Suppressor macrophage treated with lipopolysaccharide for 1 hour (primary cell): ENCODE measurements at regions not wholly inside any gene's neighbourhood (a gene's known extent, or its start where the extent isn't known, plus 50 kb on each side); places are given as distances from the start of the nearest gene placed in this dataset.
"Not testable (repeated sequence)": the region's sequence is repeated elsewhere in the genome, so short reads cannot be mapped to it uniquely, and the experiment has no call there.

Experiments
- DNase-seq, 3 donors: peaks; one replicate each; pipeline ENCODE4 v3.0.0-alpha.2; 2020 to 2022

DNA sequence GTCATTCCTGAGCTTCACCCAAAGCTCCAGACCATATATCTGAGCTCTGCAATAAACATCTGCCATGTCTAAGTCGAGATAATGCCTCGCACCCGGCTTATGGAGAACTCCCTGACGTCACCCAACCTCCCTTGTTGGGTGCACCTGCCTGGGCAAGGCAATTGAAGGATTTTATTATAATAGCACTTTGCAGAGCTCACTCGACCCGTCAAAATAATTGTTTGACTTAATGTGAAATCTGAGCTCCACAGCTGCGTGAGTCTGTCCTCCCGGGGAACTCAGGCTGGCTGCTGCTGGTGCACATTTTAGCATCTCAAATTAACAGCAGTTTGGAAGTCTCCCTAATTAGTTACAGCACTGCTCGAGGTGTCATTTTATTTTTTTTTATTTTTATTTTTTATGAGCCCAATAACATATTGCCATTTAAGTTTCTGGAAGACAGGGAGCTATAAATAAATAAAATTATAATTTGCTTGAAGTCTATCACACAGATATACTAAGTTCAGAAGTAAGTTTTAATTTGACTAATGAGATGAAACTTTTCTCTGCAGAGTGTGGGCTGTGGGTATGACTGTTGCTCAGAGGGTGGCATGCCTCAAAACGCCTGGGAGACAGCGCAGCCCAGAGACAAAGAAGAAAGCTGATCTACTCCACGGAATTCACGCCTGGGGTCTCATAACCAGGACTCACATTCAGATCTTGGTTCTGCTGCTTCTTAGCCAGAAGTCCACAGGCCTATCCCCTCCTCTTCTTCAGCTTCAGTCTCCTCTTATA lies 401.4 kb upstream of the C16orf82 start:
- no peak for DNase-seq

GRCh38 chr16:26666486-26666885 lies 400.2 kb upstream of the C16orf82 start:
- DNase-seq = no peak

DNA sequence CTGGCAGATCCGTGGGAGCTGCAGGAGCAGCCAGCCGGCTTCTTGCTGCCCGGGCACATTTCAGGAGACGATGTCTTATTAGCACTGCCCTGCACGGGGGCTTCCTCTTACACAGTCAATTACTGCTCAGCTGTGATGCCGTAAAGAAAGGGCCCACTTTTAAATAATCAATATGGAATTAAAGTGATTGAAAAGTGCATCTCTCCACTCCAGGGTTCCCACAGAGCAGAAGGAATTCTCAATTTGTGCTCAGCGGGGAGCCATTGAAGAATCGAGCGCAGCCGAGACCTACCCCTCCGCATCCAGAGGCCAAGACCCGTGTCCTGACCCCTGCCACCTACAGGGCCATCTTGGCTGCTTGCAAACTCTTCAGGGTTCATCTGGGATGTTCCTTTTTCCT lies 399.4 kb upstream of the C16orf82 start:
- DNase-seq = no peak

DNA sequence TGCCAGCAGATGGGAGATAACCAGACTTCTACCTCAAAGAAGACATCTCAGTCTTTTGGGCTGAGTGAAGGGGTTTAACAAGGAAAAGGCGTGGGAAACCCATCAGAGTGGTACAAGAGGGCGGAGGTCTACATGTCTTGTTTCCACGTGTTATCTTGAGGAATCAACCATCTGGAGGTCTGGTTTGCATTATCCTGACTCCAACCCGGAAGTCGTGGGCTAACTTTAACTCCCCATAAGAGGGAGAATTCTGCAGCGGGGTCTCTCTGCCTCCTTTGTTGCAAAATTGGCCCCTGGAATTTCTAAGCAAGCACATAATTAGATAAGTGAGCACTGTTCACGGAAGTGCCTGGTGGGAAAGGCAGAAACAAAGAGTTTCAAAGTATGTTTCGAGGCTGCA lies 398.7 kb upstream of the C16orf82 start:
- DNase-seq = no peak

DNA sequence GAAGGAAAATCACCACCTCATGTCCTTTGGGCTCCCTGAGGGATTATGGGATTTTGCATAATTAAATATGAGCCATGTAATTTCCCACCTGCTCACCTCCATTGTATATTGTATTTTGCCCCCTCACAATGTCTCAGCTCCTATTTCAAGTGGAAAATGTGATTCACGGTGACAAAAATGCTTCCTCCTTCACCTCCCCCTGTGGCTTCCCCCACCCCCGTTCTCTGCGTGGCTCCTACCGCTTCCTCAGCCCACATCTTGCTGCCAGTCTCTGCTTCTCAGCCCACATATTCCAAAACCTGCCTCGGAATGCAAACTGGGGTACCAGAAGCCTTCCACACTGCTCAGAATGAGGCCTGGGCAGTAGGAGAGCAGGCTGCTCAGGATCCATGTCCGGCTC lies 394.5 kb upstream of the C16orf82 start:
- DNase-seq = peak in 1 of 3 donors; percentile 26

- DNase-seq = no peak
Measured at GRCh38 chr16:26673011-26673410, 393.7 kb upstream of the C16orf82 start.

DNA sequence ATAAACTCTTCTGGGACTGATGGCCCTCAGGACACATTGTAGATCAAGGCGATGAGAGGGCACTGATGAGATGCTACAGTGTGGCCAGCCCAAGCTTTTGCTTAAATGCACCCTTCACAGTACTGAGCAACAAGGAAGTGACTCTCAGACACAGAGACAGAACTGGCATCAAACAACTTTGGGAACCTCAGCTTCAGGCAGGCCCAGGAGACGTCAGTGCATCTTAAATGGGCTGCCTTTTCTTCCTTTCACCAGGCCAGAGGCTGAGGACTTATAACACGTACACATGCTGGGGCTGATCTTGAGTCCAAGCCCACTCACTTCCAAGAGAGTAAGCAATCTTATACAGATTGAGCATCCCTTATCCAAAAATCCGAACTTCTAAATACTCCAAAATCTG lies 386.1 kb upstream of the C16orf82 start:
- DNase-seq = no peak

GRCh38 chr16:26688105-26688504 lies 378.6 kb upstream of the C16orf82 start:
- DNase-seq = no peak

DNA sequence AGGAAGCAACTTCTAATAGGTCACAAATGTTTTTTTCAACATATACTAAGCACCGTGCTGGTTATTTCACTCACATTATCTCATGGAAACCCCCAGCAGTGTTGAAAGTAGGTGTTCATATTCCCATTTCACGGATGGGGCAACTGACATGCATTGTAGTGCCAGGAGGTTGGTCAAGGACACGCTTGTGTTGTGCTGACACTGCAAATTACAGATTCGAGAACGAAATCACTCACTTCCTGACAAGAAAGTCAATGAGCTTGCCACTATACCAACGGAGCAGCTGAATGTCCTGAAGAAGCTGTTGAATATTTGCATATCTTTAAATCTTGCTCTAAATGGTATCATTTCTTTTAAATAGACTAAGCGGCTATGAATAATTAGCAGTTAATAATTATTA lies 378.0 kb upstream of the C16orf82 start:
- no peak for DNase-seq

DNA sequence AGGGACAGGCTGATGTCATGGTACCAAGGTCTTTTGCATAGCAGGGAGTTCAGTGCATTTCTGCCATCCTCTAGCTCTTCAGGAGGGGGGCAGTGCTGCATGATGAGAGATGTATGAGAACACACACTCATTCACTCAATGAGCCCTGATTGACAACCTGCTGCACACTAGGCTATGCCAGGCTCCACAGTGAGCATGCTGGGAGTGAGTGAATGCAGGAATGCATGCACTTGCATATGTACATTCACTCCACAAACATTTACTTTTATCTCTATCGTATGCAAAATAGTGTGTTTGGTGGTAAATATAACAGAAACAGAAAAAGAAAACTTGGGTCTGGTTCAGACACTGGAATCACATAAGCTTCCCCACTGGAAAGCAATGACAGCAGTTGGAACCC lies 374.1 kb upstream of the C16orf82 start:
- DNase-seq = no peak

GRCh38 chr16:26697807-26698206 lies 368.9 kb upstream of the C16orf82 start:
- no peak for DNase-seq

DNA sequence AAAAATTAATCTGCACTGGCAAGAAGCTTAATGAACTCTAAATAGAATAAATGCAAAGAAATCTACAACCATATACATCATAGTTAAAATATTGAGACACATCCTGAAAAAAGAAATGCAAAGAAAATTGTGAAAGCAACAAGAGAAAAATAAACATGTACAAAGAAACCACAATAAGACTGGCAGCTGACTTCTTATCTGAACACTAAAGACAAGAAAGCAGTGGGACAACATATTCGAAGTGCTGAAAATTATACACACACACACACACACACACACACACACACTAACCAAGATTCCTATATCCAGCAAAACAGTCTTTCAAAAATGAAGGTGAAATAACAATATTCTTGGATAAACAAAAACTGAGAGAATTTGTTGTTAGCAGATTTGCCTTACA lies 366.5 kb upstream of the C16orf82 start:
- no peak for DNase-seq

DNA sequence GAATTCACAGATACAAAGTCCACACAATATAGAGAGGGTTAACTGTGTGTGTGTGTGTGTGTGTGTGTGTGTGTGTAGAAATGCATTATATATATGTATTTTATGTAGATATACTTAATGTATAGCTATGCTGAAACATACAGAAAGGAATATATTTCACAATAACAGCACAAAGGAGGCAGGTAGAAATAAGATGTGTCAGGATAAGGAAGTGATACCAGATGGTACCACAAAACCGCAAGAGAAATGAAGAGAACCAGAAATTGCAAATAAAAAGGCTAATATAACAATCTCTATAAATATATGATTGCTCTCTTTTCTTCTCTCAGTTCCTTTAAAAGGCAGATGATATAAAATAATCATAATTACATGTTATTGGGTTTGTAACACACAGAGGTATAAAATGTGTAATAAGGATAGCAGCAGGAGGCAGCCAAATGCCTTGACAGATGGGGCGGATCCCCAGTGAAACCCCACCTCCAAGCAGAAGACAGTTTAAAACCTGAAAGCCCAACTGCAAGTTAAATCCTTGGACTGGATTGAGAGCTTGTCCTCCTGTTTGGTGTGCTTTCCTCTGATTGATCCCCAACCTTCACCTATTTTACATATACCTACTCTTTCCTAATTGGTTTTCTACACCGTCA lies 365.4 kb upstream of the C16orf82 start:
- no peak for DNase-seq

- peak in 1 of 3 donors; percentile 6 for DNase-seq
Measured at GRCh38 chr16:26705346-26705745, 361.4 kb upstream of the C16orf82 start.

DNA sequence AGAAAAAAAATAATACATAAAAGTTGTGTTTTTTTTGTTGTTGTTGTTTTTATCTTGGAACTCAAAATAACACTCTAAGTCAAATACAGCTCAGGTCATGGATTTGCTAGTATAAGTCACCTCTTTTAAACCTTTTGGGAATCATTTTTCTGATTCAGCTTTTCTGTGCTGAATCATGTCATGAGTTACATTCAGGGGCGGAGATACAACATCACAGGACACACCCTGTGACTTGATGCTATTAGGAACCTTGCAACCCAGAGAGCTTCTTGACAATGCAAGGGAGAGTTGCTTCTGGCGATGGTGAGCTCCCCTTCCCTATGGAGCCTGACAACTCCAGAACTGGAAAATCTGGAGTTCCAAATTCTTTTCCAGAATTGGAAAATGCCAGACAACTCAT lies 358.3 kb upstream of the C16orf82 start:
- DNase-seq = no peak

GRCh38 chr16:26709175-26709574 lies 357.6 kb upstream of the C16orf82 start:
- DNase-seq = no peak

DNA sequence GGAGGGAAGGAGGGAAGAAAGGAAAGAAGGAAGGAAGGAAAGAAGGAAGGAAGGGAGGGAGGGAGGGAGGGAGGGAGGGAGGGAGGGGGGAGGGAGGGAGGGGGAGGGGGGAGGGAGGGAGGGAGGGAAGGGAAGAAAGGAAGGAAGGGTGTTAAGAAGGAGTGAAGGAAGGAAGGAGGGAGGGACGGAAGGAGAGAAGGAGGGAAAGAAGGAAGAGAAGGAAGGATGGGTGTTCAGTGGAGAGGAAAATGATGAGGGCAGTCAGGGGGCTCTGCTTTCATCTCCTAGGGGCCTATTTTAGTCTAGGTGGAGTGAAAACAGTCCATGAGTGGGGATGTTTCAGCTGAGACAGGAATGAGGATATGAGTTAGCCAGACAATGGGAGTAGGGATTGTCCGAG lies 357.0 kb upstream of the C16orf82 start:
- DNase-seq = no peak

DNA sequence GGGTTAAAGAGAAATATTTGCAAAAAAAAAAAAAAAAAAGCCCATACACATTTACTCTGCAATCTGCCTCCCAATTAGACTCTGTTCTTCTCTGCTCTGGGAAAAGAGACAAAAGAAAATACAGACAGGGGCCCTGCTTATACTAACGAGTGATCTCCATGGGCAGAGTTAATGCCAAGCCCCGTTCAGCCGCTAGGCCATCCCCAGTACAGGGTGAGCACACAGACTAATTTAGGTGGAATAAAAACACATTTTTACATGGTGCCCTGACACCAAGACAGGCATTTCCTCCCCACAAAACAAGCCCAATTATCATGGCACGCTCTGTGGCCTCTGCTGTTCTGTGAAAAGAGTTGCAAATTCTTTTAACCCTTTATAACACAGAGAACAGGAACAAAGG lies 356.3 kb upstream of the C16orf82 start:
- DNase-seq = no peak

DNA sequence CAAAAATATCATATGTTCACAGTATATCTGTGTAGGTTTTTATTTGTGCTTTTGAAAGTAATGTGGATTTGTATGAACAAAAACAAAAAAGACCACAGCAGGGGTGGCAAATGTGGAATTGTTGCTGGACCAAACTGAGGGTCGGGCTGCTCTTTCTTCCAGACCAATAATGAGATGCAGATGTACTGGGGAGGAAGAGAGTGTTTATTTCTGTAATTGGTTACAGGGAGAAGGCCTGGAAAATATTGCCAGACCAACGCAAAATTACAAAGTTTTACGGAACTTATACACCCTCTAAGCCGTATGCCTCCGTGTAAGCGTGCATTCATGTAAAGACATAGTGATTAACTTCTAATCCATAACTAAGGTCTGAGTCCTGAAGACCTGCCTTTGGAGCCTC lies 353.9 kb upstream of the C16orf82 start:
- DNase-seq = no peak

DNA sequence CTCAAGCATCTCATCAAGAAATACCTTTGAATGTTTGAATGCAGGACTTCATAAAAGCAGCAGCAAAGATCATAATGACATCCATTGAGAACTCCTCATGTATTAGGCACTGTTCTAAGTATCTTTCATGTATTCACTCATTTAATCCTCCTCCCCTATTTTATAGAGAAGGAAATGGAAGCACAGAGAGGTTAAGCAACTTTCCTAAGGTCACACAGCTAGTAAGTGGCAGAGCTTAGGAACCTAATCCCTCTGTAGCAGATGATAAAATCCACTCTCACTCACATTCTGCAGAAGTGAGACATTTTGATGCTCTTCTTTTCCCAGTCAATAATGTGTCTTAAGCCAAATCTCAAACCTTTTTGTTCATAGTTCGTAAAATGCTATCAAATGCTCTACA lies 350.8 kb upstream of the C16orf82 start:
- DNase-seq = no peak

DNA sequence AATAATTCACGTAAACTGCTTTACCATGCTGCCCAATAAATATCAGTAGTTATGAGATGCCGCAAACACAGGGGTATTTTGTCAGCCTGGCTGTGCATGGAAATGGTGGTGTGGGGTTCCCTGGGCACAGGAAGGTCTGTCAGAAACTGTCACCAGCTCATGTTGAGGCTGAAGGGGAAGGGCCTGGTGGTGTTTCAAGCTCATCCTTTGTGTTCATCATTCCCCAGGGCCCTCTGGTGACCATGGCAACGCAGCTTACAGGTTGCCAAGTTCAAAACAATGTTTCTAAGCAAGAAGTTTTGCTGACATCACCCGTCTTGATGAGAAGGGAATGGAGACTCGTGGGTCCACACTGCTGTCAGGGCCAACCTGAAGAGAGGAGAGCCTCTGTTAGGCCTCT lies 348.9 kb upstream of the C16orf82 start:
- no peak for DNase-seq

- DNase-seq = no peak
Measured at GRCh38 chr16:26721290-26721689, 345.4 kb upstream of the C16orf82 start.

- not testable (repeated sequence) for DNase-seq
Measured at GRCh38 chr16:26721957-26722356, 344.8 kb upstream of the C16orf82 start.

DNA sequence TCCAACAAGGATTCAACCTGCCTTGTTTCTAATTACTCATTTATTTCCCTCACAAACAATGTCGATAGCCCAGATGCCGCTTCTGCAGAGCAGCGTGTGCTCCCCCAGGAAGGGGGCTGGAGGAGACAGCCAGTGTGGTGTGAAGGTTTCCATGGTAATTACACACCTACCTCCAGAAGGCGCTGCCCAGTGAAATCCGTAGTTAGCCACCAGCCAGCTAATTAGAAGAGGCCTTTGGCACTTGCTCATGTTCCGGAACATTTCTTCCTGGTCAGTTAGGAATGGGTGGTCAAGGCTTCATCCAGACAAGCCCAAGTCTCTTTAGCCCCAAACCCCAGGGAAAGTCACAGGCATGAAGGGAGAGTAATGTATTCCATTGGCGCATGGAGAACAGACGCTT lies 342.5 kb upstream of the C16orf82 start:
- DNase-seq = no peak

GRCh38 chr16:26727848-26728247 lies 338.9 kb upstream of the C16orf82 start:
- DNase-seq = no peak
